Activated CD8-positive, alpha-beta memory T cell treated with anti-CD3 and anti-CD28 coated beads, Interleukin-2, amount 10 ng/mL, durations not matched to agents 7 days and 5 days (primary cell): ENCODE measurements at regions not wholly inside any gene's neighbourhood (a gene's known extent, or its start where the extent isn't known, plus 50 kb on each side); places are given as distances from the start of the nearest gene placed in this dataset.

Experiments
- ATAC-seq: fragments of 150-1000 bp; cut with Tn5 transposase; one replicate; pipeline ENCODE4 v1.10.0; 2021; ENCODE audit warnings: moderate library complexity
- CTCF ChIA-PET: fragments of 350-600 bp; sonication (Branson Sonifier 250); formaldehyde crosslinking; loops from one replicate; lab custom pipeline; 2021; ENCODE audit warnings: antibody characterized with exemption; lab: Charles Lee
- DNase-seq: peaks from one replicate; pipeline ENCODE4 v3.0.0-alpha.2; 2020
- H3K27ac Mint-ChIP-seq: one replicate; pipeline ENCODE4 v1.8.0; 2021; ENCODE audit warnings: mild to moderate bottlenecking, mixed read lengths
- H3K27me3 Mint-ChIP-seq: one replicate; pipeline ENCODE4 v1.8.0; 2021; ENCODE audit warnings: mixed read lengths
- H3K36me3 Mint-ChIP-seq: one replicate; pipeline ENCODE4 v1.8.0; 2021; ENCODE audit warnings: mild to moderate bottlenecking, mixed read lengths
- H3K4me1 Mint-ChIP-seq: one replicate; pipeline ENCODE4 v1.8.0; 2021; ENCODE audit warnings: mixed read lengths
- H3K4me3 Mint-ChIP-seq: one replicate; pipeline ENCODE4 v1.8.0; 2021; ENCODE audit warnings: mild to moderate bottlenecking, moderate library complexity, mixed read lengths
- H3K9me3 Mint-ChIP-seq: one replicate; pipeline ENCODE4 v1.8.0; 2022; ENCODE audit warnings: low read depth, mixed read lengths

DNA sequence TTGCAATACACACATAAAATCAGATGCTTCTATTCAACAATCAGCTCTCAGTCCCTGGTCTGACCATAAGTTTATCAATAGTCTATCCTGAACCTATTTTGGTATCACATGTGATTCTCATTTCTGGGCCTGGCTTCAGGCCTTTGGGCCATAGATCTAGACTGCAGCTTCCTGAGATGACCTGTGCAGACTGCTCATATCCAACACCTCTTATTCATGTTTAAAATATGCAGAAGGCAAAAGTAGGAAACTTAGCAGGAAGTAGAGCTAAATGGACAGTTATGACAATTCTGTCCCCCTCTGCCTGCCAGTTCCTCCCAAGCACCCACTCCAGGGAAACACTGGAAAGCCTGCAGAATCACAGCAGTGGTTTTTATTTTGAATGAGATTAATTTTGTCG is 53.3 kb downstream of the C7orf25 start:
- H3K27me3 Mint-ChIP-seq = peaks cover 58% of the 10 kb centered on the region
- no peak for DNase-seq
- H3K4me3 Mint-ChIP-seq = no peak overlapping the region
- no peaks in the 10 kb centered on the region for H3K36me3 Mint-ChIP-seq
- no peak overlapping the region for H3K27ac Mint-ChIP-seq
- H3K4me1 Mint-ChIP-seq = peaks cover 6% of the 10 kb centered on the region
- CTCF ChIA-PET = no interaction called here
- no peaks in the 10 kb centered on the region for H3K9me3 Mint-ChIP-seq
- no peak for ATAC-seq

DNA sequence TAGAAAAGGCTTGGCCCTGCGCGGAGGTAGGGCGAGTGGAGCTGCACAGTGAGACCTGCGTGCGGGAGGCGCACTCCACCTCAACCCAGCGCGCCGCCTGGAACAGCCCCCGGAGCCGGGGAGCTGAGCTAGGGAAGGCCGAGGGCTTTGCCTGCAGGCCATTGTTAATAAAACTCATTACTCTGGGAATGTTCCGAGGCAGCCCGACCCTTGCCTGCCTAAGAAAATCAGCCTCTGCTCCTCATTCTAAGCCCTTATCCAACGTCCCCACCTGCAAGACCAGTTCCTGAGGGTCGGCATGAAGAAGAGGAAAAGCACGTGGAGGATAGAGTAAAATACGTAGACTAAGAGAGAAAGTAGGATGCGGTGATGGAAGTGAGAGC is 55.3 kb downstream of the C7orf25 start:
- peaks cover 52% of the 10 kb centered on the region for H3K27me3 Mint-ChIP-seq
- H3K4me3 Mint-ChIP-seq = peak overlapping the region; percentile 67
- no peak for DNase-seq
- ATAC-seq = no peak
- no peaks in the 10 kb centered on the region for H3K36me3 Mint-ChIP-seq
- no peak overlapping the region for H3K27ac Mint-ChIP-seq
- H3K4me1 Mint-ChIP-seq = peaks cover 6% of the 10 kb centered on the region
- no peaks in the 10 kb centered on the region for H3K9me3 Mint-ChIP-seq
- CTCF ChIA-PET = no interaction called here

DNA sequence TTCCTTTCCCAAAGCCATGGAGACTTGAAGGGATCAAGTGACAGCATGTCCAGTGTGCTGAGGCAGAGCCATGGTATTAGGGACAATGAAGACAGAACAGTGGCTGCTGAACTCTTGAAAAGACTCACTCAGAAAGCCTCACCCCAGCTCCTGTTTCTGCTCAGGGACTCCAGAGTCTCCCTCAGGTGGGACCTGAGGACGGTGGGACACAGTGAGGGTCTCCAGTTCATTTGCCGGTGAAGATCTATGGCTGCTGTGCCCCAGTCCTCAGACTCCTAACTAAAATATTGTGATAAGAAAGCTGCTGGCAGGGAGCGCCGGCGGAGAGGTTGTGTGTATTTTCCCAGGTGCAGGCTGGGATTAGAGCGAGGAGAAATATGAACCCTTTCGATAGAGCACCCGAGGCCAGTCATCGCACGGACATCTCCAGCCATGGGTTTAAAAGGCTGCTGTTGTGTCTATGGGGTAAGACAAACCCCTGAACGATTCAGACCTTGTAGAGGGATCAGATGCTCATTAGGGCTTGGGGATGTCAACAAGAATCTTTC is 57.2 kb downstream of the C7orf25 start:
- no peak overlapping the region for H3K27ac Mint-ChIP-seq
- no peaks in the 10 kb centered on the region for H3K36me3 Mint-ChIP-seq
- H3K4me1 Mint-ChIP-seq = peaks cover 6% of the 10 kb centered on the region
- CTCF ChIA-PET = no interaction called here
- DNase-seq = no peak
- no peaks in the 10 kb centered on the region for H3K9me3 Mint-ChIP-seq
- no peak for ATAC-seq
- peaks cover 50% of the 10 kb centered on the region for H3K27me3 Mint-ChIP-seq
- H3K4me3 Mint-ChIP-seq = no peak overlapping the region

DNA sequence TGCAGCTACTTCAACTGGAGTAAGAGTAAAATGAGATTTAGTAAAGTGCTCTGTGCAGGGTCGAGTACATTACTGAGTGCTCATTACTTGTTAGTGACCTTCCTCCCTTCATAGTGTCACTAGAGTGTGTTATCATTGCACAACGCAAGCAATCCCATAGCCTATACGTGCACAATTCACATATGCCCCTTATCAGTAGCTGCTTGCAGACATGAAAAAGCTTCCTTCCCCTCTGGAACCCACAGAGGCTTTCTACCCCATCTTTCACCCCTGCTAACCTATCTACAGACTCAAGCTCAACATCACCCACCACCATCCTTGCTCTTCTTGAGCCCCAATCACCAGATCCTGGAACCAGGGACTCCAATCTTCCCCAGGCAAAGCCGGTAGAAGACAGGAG is 59.3 kb downstream of the C7orf25 start:
- H3K27me3 Mint-ChIP-seq = peaks cover 41% of the 10 kb centered on the region
- H3K4me3 Mint-ChIP-seq = no peak overlapping the region
- H3K36me3 Mint-ChIP-seq = no peaks in the 10 kb centered on the region
- peaks cover 6% of the 10 kb centered on the region for H3K4me1 Mint-ChIP-seq
- no peak overlapping the region for H3K27ac Mint-ChIP-seq
- CTCF ChIA-PET = no interaction called here
- no peak for ATAC-seq
- DNase-seq = no peak
- no peaks in the 10 kb centered on the region for H3K9me3 Mint-ChIP-seq

DNA sequence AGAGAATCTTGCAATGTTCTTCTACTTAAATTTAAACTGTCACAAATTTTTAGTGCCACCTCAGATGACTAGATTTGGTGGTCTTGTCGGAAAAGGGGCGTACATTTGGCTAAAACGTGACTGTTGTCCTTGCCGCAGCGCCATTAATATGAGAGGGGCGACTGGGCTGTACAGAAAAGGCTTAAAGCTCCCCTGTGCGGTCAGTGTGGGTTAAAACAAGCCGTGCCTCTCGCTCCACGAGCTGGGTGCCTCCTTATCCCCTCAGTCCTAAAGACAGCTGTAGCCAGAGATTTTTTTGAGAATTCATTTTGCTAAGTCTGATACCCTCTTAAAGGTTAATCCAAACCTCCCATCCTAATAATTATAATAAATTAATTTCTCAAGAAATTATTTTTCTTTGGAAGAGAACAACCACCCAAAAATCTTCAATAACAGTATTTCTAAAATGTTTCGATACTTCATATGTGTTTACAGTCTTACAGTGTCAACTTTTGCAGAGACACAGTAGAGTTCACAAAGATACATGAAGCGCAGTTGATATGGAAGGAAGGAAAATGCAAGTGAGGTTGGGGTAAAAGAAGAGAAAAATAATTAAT is 68.6 kb downstream of the C7orf25 start:
- DNase-seq (no peak), ATAC-seq (no peak)
- Mint-ChIP-seq H3K4me1 (no peaks in the 10 kb centered on the region), H3K4me3 (no peak overlapping the region), H3K27ac (no peak overlapping the region), H3K27me3 (peaks cover 33% of the 10 kb centered on the region), H3K36me3 (no peaks in the 10 kb centered on the region), H3K9me3 (no peaks in the 10 kb centered on the region)
- CTCF ChIA-PET = no interaction called here

DNA sequence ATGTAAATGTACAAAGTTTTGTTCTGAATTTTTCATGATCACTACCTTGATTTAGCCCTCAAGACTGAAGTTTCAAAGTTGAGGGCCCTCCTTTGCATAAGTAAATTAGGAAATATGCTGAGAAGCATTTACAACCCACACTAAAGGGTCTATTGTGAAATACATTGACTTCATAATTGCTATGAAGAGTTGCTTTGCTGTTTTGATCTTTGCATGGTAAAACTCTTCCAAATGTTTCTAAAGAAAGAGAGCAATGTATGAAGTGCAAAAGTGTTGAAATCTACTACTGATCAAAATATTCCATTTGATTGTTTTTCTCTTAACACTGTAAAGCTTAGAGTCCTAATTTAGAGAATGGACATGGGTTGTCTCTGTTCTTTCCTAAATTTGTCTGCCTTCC is 77.2 kb downstream of the C7orf25 start:
- no peak overlapping the region for H3K27ac Mint-ChIP-seq
- peaks cover 9% of the 10 kb centered on the region for H3K27me3 Mint-ChIP-seq
- no peaks in the 10 kb centered on the region for H3K9me3 Mint-ChIP-seq
- H3K4me1 Mint-ChIP-seq = no peaks in the 10 kb centered on the region
- ATAC-seq (no peak), DNase-seq (no peak)
- H3K4me3 Mint-ChIP-seq = no peak overlapping the region
- CTCF ChIA-PET = interaction anchor here (1.1 kb wide), 1 partner anchor 10 kb away, joined by 3 read pairs; no protein-coding TSS in a partner anchor
- no peaks in the 10 kb centered on the region for H3K36me3 Mint-ChIP-seq

DNA sequence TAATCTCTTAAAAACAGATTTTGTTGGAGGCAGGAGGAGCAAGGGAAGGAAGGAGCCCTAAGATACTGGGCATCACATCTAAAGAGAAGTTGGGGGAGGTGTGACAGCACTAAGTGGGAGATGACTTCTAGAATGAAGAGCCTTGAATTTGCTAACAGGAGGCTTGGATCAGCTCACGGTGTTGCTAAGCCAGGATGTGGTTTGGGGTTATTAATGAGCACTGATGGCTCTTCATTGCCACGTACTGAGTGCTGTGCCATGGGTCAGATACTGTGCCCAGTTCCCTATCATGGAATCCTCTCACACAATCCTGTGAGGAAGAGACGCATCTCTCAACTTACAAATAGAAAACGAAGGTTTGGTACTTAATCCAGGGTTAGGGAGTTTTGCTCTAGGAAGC is 78.5 kb downstream of the C7orf25 start:
- Mint-ChIP-seq H3K36me3 (no peaks in the 10 kb centered on the region), H3K27ac (no peak overlapping the region), H3K27me3 (peaks cover 9% of the 10 kb centered on the region), H3K4me1 (no peaks in the 10 kb centered on the region), H3K4me3 (no peak overlapping the region), H3K9me3 (no peaks in the 10 kb centered on the region)
- CTCF ChIA-PET = no interaction called here
- ATAC-seq = no peak
- DNase-seq = no peak

DNA sequence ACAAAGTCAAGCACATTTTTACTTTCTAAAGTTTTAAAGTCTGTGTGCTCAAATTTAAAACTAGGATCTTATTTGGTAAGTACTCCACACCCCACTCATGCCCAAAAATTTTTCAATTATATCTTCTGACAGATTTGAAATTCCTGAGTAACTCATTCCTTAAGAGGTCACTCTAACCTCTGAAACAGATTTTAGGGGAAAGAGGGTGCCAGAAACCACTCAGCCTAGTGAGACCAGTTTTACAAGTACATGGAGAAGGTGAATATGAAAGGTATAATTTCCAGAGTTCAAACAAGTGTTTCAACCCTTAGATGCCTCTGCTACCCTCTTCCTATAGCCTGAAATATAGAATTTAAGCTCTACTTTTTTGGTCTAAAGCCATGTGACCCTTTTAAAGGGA is 79.2 kb downstream of the C7orf25 start:
- ATAC-seq (no peak), DNase-seq (no peak)
- CTCF ChIA-PET = no interaction called here
- Mint-ChIP-seq H3K27ac (no peak overlapping the region), H3K27me3 (peaks cover 9% of the 10 kb centered on the region), H3K36me3 (no peaks in the 10 kb centered on the region), H3K4me1 (no peaks in the 10 kb centered on the region), H3K9me3 (no peaks in the 10 kb centered on the region), H3K4me3 (no peak overlapping the region)

DNA sequence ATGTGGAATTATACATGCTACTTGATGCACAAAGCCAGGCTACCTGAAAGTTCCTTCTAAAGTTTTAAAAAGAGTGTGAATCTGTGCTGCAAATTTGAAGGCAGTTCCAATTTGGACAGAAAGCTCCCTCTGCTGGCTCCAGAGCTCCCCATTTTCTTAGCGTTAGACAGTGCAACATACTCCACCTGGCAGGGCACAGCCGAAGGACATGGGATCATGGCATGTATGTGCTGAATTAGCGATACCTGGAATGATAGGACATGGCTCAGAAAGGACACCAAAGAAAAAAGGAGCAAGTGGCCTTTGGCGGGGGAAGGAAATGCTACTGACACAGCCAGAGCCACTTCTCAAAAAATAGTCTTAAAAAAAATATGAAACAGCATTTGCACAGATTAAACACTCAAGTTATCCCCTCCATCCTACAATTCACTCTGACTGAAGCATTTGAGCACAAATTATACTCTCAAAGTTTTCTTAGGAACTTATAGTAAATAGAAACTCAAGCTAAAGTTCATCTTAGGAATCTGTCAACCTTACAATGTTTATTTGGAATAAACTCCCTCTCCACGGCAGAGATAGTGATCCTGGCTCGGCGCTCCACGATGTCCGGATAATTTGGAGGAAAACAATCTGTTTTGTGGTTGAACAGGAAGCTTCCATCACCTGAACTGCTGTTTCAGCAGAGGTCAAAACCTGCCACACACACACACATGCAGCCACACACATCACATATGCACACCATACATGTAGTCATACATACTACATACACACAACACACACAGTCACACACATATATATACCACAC is 80.0 kb downstream of the C7orf25 start:
- ATAC-seq (no peak), DNase-seq (no peak)
- H3K4me3 Mint-ChIP-seq = no peak overlapping the region
- peaks cover 9% of the 10 kb centered on the region for H3K27me3 Mint-ChIP-seq
- no peaks in the 10 kb centered on the region for H3K4me1 Mint-ChIP-seq
- CTCF ChIA-PET = interaction anchor here (0.5 kb wide), 1 partner anchor 163 kb away, joined by 3 read pairs; no protein-coding TSS in a partner anchor
- H3K36me3 Mint-ChIP-seq = no peaks in the 10 kb centered on the region
- H3K27ac Mint-ChIP-seq = no peak overlapping the region
- H3K9me3 Mint-ChIP-seq = no peaks in the 10 kb centered on the region

DNA sequence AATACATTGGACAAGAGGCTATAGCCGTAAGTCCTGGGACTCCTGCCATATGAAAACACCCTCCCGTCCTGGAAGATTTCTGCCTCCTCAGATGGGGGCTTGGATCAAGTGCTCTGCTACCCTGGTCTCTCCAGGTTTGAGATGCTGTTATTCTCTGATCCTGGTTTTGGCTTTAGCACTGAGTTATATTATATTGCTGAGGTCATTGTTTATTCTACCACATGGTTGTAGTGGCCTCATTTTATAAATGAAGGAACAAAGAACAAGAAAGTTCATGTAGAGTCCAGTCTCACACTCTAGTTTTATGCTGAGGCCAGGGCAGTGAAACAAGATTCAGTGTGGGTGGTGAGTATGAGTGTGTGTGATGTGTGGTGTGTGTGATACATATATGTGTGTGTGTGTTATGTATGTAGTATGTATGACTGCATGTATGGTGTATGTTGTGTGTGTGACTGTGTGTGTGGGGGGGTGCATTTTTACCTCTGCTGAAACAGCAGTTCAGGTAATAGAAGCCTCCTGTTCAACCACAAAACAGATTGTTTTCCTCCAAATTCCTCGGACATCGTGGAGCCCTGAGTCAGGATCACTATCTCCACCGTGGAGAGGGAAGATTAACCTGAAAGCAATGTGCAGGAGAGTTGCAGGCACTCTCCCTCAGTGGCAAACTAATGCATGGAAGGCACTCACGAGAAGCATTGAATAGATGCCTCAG is 80.7 kb downstream of the C7orf25 start:
- no peaks in the 10 kb centered on the region for H3K9me3 Mint-ChIP-seq
- no peak overlapping the region for H3K4me3 Mint-ChIP-seq
- no peaks in the 10 kb centered on the region for H3K36me3 Mint-ChIP-seq
- DNase-seq = no peak
- peaks cover 9% of the 10 kb centered on the region for H3K27me3 Mint-ChIP-seq
- CTCF ChIA-PET = interaction anchor here (0.5 kb wide), 1 partner anchor 163 kb away, joined by 3 read pairs; no protein-coding TSS in a partner anchor
- H3K27ac Mint-ChIP-seq = no peak overlapping the region
- ATAC-seq = no peak
- H3K4me1 Mint-ChIP-seq = no peaks in the 10 kb centered on the region

DNA sequence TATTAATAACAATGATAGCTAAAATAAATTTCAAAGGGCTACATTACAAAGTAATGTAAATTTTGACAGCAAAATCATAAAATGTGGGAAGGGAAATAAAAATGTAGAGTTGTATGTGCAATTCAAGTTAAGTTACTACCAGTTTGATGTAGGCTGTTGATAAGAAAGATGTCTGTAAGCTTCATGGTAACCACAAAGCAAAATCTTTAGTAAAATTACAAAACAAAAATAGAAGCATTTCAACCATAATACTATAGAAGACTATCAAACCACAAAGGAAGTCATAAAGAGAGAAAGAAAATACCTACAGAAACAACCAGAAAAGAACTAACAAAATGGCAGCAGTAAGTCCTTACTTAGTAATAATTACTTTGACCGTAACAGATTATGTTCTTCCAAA is 99.1 kb downstream of the C7orf25 start:
- CTCF ChIA-PET = no interaction called here
- H3K27me3 Mint-ChIP-seq = peaks cover 3% of the 10 kb centered on the region
- H3K27ac Mint-ChIP-seq = no peak overlapping the region
- ATAC-seq (no peak), DNase-seq (no peak)
- peaks cover 5% of the 10 kb centered on the region for H3K9me3 Mint-ChIP-seq
- H3K4me1 Mint-ChIP-seq = no peaks in the 10 kb centered on the region
- no peak overlapping the region for H3K4me3 Mint-ChIP-seq
- H3K36me3 Mint-ChIP-seq = no peaks in the 10 kb centered on the region

DNA sequence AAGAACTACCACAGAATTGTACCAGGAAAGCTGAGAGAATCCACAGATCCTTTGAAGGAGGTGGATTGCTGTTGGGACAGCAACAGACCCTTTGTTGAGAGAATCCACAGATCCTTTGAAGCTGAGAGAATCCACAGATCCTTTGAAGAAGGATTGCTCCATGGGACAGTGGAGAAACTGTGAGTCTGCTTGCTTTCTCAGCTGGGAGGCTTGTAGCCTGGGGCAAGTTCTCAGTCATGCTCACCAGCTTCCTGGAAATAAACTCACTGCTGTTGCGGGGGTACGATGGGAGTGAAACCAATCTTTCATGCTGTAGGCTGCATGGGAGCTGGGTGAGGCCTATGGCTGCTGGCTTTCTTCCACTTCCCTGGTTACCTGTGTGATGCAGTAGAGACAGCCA is 106.3 kb downstream of the C7orf25 start:
- H3K4me1 Mint-ChIP-seq = no peaks in the 10 kb centered on the region
- peaks cover 3% of the 10 kb centered on the region for H3K27me3 Mint-ChIP-seq
- H3K4me3 Mint-ChIP-seq = no peak overlapping the region
- no peaks in the 10 kb centered on the region for H3K36me3 Mint-ChIP-seq
- CTCF ChIA-PET = no interaction called here
- DNase-seq (no peak), ATAC-seq (no peak)
- peaks cover 7% of the 10 kb centered on the region for H3K9me3 Mint-ChIP-seq
- no peak overlapping the region for H3K27ac Mint-ChIP-seq

DNA sequence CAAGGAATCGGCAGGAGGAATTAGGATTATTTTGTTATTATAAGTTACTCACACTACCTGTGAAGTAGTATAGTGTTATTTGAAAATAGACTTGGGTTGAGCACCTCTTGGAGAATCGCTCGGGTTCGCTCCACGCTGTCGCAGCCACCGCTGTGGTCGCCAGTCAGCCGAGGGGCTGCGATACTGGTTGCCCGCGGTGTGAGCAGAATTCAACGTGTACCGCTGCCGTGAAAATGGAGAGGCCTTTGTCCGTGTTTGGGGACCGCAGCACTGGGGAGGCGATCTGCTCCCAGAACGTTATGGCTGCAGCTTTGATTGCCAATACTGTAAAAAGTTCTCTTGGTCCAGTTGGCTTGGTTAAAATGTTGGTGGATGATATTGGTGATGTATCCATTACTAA is 117.2 kb downstream of the C7orf25 start:
- Mint-ChIP-seq H3K27ac (no peak overlapping the region), H3K4me3 (no peak overlapping the region), H3K27me3 (peaks cover 7% of the 10 kb centered on the region), H3K4me1 (no peaks in the 10 kb centered on the region), H3K9me3 (no peaks in the 10 kb centered on the region), H3K36me3 (no peaks in the 10 kb centered on the region)
- DNase-seq = no peak
- CTCF ChIA-PET = no interaction called here
- ATAC-seq = no peak
